DOHH2 (cell line): ENCODE measurements at regions not wholly inside any gene's neighbourhood (a gene's known extent, or its start where the extent isn't known, plus 50 kb on each side); places are given as distances from the start of the nearest gene placed in this dataset.

Source experiments
- EZH2phosphoT487 ChIP-seq: fragments of 200-600 bp; sonication (generic); IDR thresholded peaks from 2 replicates; pipeline ENCODE4 v1.6.1; 2017; ENCODE audit warnings: borderline replicate concordance, mild to moderate bottlenecking, antibody characterized with exemption, low read length, moderate library complexity, mixed read lengths
- TF ChIP-seq, protein P1 (sequence below): fragments of 200-600 bp; sonication (generic); IDR thresholded peaks from one replicate; pipeline ENCODE4 v1.5.1; 2014; ENCODE audit warnings: antibody characterized with exemption, mild to moderate bottlenecking, low read depth, low read length; ENCODE audit not compliant: poor library complexity, severe bottlenecking

DNA sequence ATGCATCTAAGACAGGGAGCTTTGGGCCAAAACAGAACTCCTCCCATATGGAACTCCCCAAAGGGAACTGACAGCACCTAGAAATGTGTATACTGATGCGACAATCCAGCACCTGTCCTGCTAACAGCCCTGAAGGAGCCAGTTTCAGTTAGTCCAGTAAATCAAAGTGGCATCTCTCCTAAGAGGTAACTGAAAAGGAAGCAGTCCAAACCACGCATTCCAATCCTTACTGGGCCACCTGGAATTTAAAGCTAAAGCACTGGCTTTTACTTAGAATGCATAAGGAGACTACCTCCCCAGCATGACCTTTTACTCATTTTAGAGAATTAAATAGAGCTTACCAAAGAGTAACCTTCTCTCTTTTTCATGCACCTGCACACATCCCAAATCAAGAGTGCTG lies 586.8 kb upstream of the PITX2 start:
- TF ChIP-seq, protein P1, sequence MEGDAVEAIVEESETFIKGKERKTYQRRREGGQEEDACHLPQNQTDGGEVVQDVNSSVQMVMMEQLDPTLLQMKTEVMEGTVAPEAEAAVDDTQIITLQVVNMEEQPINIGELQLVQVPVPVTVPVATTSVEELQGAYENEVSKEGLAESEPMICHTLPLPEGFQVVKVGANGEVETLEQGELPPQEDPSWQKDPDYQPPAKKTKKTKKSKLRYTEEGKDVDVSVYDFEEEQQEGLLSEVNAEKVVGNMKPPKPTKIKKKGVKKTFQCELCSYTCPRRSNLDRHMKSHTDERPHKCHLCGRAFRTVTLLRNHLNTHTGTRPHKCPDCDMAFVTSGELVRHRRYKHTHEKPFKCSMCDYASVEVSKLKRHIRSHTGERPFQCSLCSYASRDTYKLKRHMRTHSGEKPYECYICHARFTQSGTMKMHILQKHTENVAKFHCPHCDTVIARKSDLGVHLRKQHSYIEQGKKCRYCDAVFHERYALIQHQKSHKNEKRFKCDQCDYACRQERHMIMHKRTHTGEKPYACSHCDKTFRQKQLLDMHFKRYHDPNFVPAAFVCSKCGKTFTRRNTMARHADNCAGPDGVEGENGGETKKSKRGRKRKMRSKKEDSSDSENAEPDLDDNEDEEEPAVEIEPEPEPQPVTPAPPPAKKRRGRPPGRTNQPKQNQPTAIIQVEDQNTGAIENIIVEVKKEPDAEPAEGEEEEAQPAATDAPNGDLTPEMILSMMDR, result no peak
- TF ChIP-seq EZH2phosphoT487, result no peak
